Glomerular visceral epithelial cell (primary cell): ENCODE measurements at regions not wholly inside any gene's neighbourhood (a gene's known extent, or its start where the extent isn't known, plus 50 kb on each side); places are given as distances from the start of the nearest gene placed in this dataset.
A peak's percentile ranks its signal among the peaks of the same experiment; 100 is the strongest.

Experiments
- DNase-seq: peaks from one replicate; pipeline ENCODE4 v3.0.0-alpha.2; 2016; ENCODE audit errors: extremely low spot score

GRCh38 chrX:40452031-40452430 is 128.7 kb upstream of the ATP6AP2 start:
- DNase-seq, result no peak

GRCh38 chrX:40449956-40450706 is 130.6 kb upstream of the ATP6AP2 start:
- no peak for DNase-seq

GRCh38 chrX:40449396-40449795 is 131.4 kb upstream of the ATP6AP2 start:
- DNase-seq, result no peak

GRCh38 chrX:40448793-40449192 is 132.0 kb upstream of the ATP6AP2 start:
- DNase-seq, result no peak

GRCh38 chrX:40446921-40447320 is 133.8 kb upstream of the ATP6AP2 start:
- DNase-seq, result no peak

GRCh38 chrX:40445691-40446090 is 135.1 kb upstream of the ATP6AP2 start:
- no peak for DNase-seq

GRCh38 chrX:40444798-40445496 is 135.8 kb upstream of the ATP6AP2 start:
- DNase-seq, result no peak

- no peak for DNase-seq
Observed at GRCh38 chrX:40444133-40444532, 136.6 kb upstream of the ATP6AP2 start.

GRCh38 chrX:40440866-40441265 is 139.9 kb upstream of the ATP6AP2 start:
- no peak for DNase-seq

GRCh38 chrX:40439625-40440532 is 140.9 kb upstream of the ATP6AP2 start:
- DNase-seq, result no peak

- no peak for DNase-seq
Observed at GRCh38 chrX:40437348-40437747, 143.4 kb upstream of the ATP6AP2 start.

GRCh38 chrX:40434947-40435346 is 145.8 kb upstream of the ATP6AP2 start:
- DNase-seq, result no peak

- DNase-seq, result no peak
Observed at GRCh38 chrX:40434443-40434842, 146.3 kb upstream of the ATP6AP2 start.

GRCh38 chrX:40433160-40433559 is 147.6 kb upstream of the ATP6AP2 start:
- no peak for DNase-seq

GRCh38 chrX:40424259-40424658 is 156.5 kb upstream of the ATP6AP2 start:
- no peak for DNase-seq

GRCh38 chrX:40423299-40423698 is 157.5 kb upstream of the ATP6AP2 start:
- DNase-seq, result no peak

- DNase-seq, result no peak
Observed at GRCh38 chrX:40422021-40422420, 158.7 kb upstream of the ATP6AP2 start.

GRCh38 chrX:40420899-40421729 is 159.7 kb upstream of the ATP6AP2 start:
- peak; percentile 69 for DNase-seq

- DNase-seq, result no peak
Observed at GRCh38 chrX:40418813-40419195, 162.0 kb upstream of the ATP6AP2 start.

- peak; percentile 56 for DNase-seq
Observed at GRCh38 chrX:40418146-40418812, 162.5 kb upstream of the ATP6AP2 start.

- DNase-seq, result no peak
Observed at GRCh38 chrX:40415675-40416074, 165.1 kb upstream of the ATP6AP2 start.
